GM18907 (cell line): ENCODE measurements at regions not wholly inside any gene's neighbourhood (a gene's known extent, or its start where the extent isn't known, plus 50 kb on each side); places are given as distances from the start of the nearest gene placed in this dataset.
"Not testable (repeated sequence)": the region's sequence is repeated elsewhere in the genome, so short reads cannot be mapped to it uniquely, and the experiment has no call there.

Source experiments
- ATAC-seq: cut with Tn5 transposase; IDR thresholded peaks from one replicate; pipeline ENCODE4 v1.9.1; 2021; ENCODE audit warnings: mild to moderate bottlenecking, moderate library complexity; ENCODE audit not compliant: unreplicated experiment

- no peak for ATAC-seq
Observed at GRCh38 chr5:29037716-29038115, 1999.3 kb upstream of the CDH9 start.

GRCh38 chr5:29024052-29024451, 1985.7 kb upstream of the CDH9 start:
- ATAC-seq: no peak

- no peak for ATAC-seq
Observed at GRCh38 chr5:29023541-29023940, 1985.2 kb upstream of the CDH9 start.

- no peak for ATAC-seq
Observed at GRCh38 chr5:29017501-29017900, 1979.1 kb upstream of the CDH9 start.

- no peak for ATAC-seq
Observed at GRCh38 chr5:29016067-29016466, 1977.7 kb upstream of the CDH9 start.

GRCh38 chr5:29015523-29015922, 1977.1 kb upstream of the CDH9 start:
- ATAC-seq: no peak

- no peak for ATAC-seq
Observed at GRCh38 chr5:29005386-29005785, 1967.0 kb upstream of the CDH9 start.

GRCh38 chr5:29002481-29002880, 1964.1 kb upstream of the CDH9 start:
- ATAC-seq: no peak

GRCh38 chr5:29001666-29002065, 1963.3 kb upstream of the CDH9 start:
- no peak for ATAC-seq

- ATAC-seq: no peak
Observed at GRCh38 chr5:28984639-28985038, 1946.3 kb upstream of the CDH9 start.

- no peak for ATAC-seq
Observed at GRCh38 chr5:28975508-28975907, 1937.1 kb upstream of the CDH9 start.

GRCh38 chr5:28967848-28968247, 1929.5 kb upstream of the CDH9 start:
- ATAC-seq: no peak

GRCh38 chr5:28961816-28962215, 1923.4 kb upstream of the CDH9 start:
- no peak for ATAC-seq

- no peak for ATAC-seq
Observed at GRCh38 chr5:28958581-28958980, 1920.2 kb upstream of the CDH9 start.

GRCh38 chr5:28957450-28957849, 1919.1 kb upstream of the CDH9 start:
- ATAC-seq: no peak

GRCh38 chr5:28954074-28954473, 1915.7 kb upstream of the CDH9 start:
- ATAC-seq: no peak

- no peak for ATAC-seq
Observed at GRCh38 chr5:28947865-28948264, 1909.5 kb upstream of the CDH9 start.

GRCh38 chr5:28945859-28946258, 1907.5 kb upstream of the CDH9 start:
- ATAC-seq: no peak

GRCh38 chr5:28929366-28929765, 1891.0 kb upstream of the CDH9 start:
- not testable (repeated sequence) for ATAC-seq

GRCh38 chr5:28928327-28928790, 1890.0 kb upstream of the CDH9 start:
- ATAC-seq: not testable (repeated sequence)

GRCh38 chr5:28927559-28928326, 1889.4 kb upstream of the CDH9 start:
- ATAC-seq: no peak

- no peak for ATAC-seq
Observed at GRCh38 chr5:28926422-28926821, 1888.0 kb upstream of the CDH9 start.

GRCh38 chr5:28917631-28918030, 1879.2 kb upstream of the CDH9 start:
- ATAC-seq: no peak
